Endodermal cell (in vitro differentiated cells): ENCODE measurements at regions not wholly inside any gene's neighbourhood (a gene's known extent, or its start where the extent isn't known, plus 50 kb on each side); places are given as distances from the start of the nearest gene placed in this dataset.

Experiments used
- DNase-seq: peaks from one replicate; pipeline ENCODE4 v3.0.0-alpha.2; 2017
- H3K27ac ChIP-seq: 2 replicates; pipeline ENCODE4 v1.5.1; 2013; ENCODE audit warnings: mild to moderate bottlenecking, low read depth, low read length, moderate library complexity
- H3K27me3 ChIP-seq: 2 replicates; pipeline ENCODE4 v1.6.1; 2013; ENCODE audit warnings: mild to moderate bottlenecking, low read length, moderate library complexity; ENCODE audit not compliant: insufficient read depth, control insufficient read depth, poor library complexity, severe bottlenecking
- H3K36me3 ChIP-seq: 2 replicates; pipeline ENCODE4 v1.7.0; 2013; ENCODE audit warnings: mild to moderate bottlenecking, low read length, moderate library complexity; ENCODE audit not compliant: control insufficient read depth, insufficient read depth
- H3K4me1 ChIP-seq: one replicate; pipeline ENCODE4 v1.7.0; 2013; ENCODE audit warnings: low read length; ENCODE audit not compliant: control insufficient read depth, insufficient read depth
- H3K4me3 ChIP-seq: 2 replicates; pipeline ENCODE4 v1.5.1; 2013; ENCODE audit warnings: mild to moderate bottlenecking, low read length, moderate library complexity
- H3K9ac ChIP-seq: 2 replicates; pipeline ENCODE4 v1.6.1; 2013; ENCODE audit warnings: mild to moderate bottlenecking, low read length, moderate library complexity; ENCODE audit not compliant: poor library complexity, severe bottlenecking; ENCODE audit errors: extremely low read depth
- H3K9me3 ChIP-seq: 2 replicates; pipeline ENCODE4 v1.6.1; 2013; ENCODE audit warnings: mild to moderate bottlenecking, low read length, moderate library complexity; ENCODE audit not compliant: control insufficient read depth
- H3K27ac Mint-ChIP-seq: 2 replicates; pipeline ENCODE4 v1.8.0; 2020; ENCODE audit warnings: mixed read lengths
- H3K27me3 Mint-ChIP-seq: 2 replicates; pipeline ENCODE4 v1.8.0; 2021; ENCODE audit warnings: mild to moderate bottlenecking, mixed read lengths; ENCODE audit not compliant: insufficient read depth
- H3K36me3 Mint-ChIP-seq: 2 replicates; pipeline ENCODE4 v1.8.0; 2020; ENCODE audit warnings: low read depth, mixed read lengths
- H3K4me1 Mint-ChIP-seq: 2 replicates; pipeline ENCODE4 v1.8.0; 2020; ENCODE audit warnings: mixed read lengths
- H3K4me3 Mint-ChIP-seq: 2 replicates; pipeline ENCODE4 v1.8.0; 2020; ENCODE audit warnings: mild to moderate bottlenecking, moderate library complexity, mixed read lengths
- H3K9me3 Mint-ChIP-seq: 2 replicates; pipeline ENCODE4 v1.8.0; 2020; ENCODE audit warnings: mild to moderate bottlenecking, mixed read lengths
- CTCF ChIP-seq: fragments of 200-600 bp; sonication (generic); conservative IDR thresholded peaks from 2 replicates; pipeline ENCODE4 v1.5.0; 2021; ENCODE audit warnings: antibody characterized with exemption, mild to moderate bottlenecking
- WGBS, 2 experiments: methylation state at CpG; one replicate each; pipeline versions ENCODE4 v1.1.5 to v1.1.7; 2013; ENCODE audit warnings: missing lambda C conversion rate in 2 of 2, mixed read lengths in 1 of 2; ENCODE audit not compliant: insufficient coverage in 1 of 2, insufficient read length in 1 of 2; 5-methylcytosine and 5-hydroxymethylcytosine counted together

GRCh38 chr1:83100133-83100532 is 898.8 kb downstream of the TTLL7 start:
- H3K9me3 ChIP-seq: no peaks in the 10 kb centered on the region
- Mint-ChIP-seq H3K27ac (no peak overlapping the region), H3K27me3 (no peaks in the 10 kb centered on the region), H3K9me3 (peaks cover 8% of the 10 kb centered on the region), H3K4me1 (peaks cover 19% of the 10 kb centered on the region), H3K36me3 (peaks cover 10% of the 10 kb centered on the region), H3K4me3 (no peak overlapping the region)
- TF ChIP-seq CTCF: no peak
- WGBS, 2 experiments: 96% methylated on average over 1 of the region's 2 CpGs; no CpG with 5 or more reads in 1 of the 2 experiments
- no peaks in the 10 kb centered on the region for H3K27me3 ChIP-seq
- H3K4me3 ChIP-seq: no peak overlapping the region
- no peaks in the 10 kb centered on the region for H3K4me1 ChIP-seq
- no peak overlapping the region for H3K9ac ChIP-seq
- no peak overlapping the region for H3K27ac ChIP-seq
- H3K36me3 ChIP-seq: no peaks in the 10 kb centered on the region
- no peak for DNase-seq

- H3K4me3 Mint-ChIP-seq: no peak overlapping the region
- H3K9me3 Mint-ChIP-seq: peaks cover 8% of the 10 kb centered on the region
- Histone ChIP-seq H3K9me3 (no peaks in the 10 kb centered on the region), H3K36me3 (no peaks in the 10 kb centered on the region), H3K9ac (no peak overlapping the region), H3K4me3 (no peak overlapping the region), H3K4me1 (no peaks in the 10 kb centered on the region), H3K27me3 (no peaks in the 10 kb centered on the region), H3K27ac (no peak overlapping the region)
- WGBS, 2 experiments: 60% methylated on average over 1 of the region's 1 CpG; no CpG with 5 or more reads in 1 of the 2 experiments
- no peaks in the 10 kb centered on the region for H3K27me3 Mint-ChIP-seq
- DNase-seq: no peak
- TF ChIP-seq CTCF: no peak
- H3K36me3 Mint-ChIP-seq: peaks cover 12% of the 10 kb centered on the region
- H3K4me1 Mint-ChIP-seq: peaks cover 19% of the 10 kb centered on the region
- no peak overlapping the region for H3K27ac Mint-ChIP-seq
These were observed 900.1 kb downstream of the TTLL7 start for GRCh38 chr1:83098791-83099190.

GRCh38 chr1:83098131-83098530 is 900.8 kb downstream of the TTLL7 start:
- no peaks in the 10 kb centered on the region for H3K27me3 Mint-ChIP-seq
- Histone ChIP-seq H3K27ac (no peak overlapping the region), H3K27me3 (no peaks in the 10 kb centered on the region), H3K36me3 (no peaks in the 10 kb centered on the region), H3K9ac (no peak overlapping the region), H3K4me3 (no peak overlapping the region), H3K4me1 (no peaks in the 10 kb centered on the region), H3K9me3 (no peaks in the 10 kb centered on the region)
- no peak overlapping the region for H3K27ac Mint-ChIP-seq
- TF ChIP-seq CTCF: no peak
- H3K36me3 Mint-ChIP-seq: peaks cover 12% of the 10 kb centered on the region
- 92 to 94% methylated on average over 2 to 3 of the region's 3 CpGs for WGBS, 2 experiments
- peaks cover 15% of the 10 kb centered on the region for H3K4me1 Mint-ChIP-seq
- H3K9me3 Mint-ChIP-seq: peaks cover 8% of the 10 kb centered on the region
- no peak overlapping the region for H3K4me3 Mint-ChIP-seq
- DNase-seq: no peak
